GM21528 (cell line): ENCODE measurements at regions not wholly inside any gene's neighbourhood (a gene's known extent, or its start where the extent isn't known, plus 50 kb on each side); places are given as distances from the start of the nearest gene placed in this dataset.

Experiments
- ATAC-seq: cut with Tn5 transposase; IDR thresholded peaks from one replicate; pipeline ENCODE4 v1.9.1; 2021; ENCODE audit warnings: mild to moderate bottlenecking, moderate library complexity; ENCODE audit not compliant: unreplicated experiment, low FRiP score

- ATAC-seq, result no peak
These were observed 54.5 kb downstream of the CLDN34 start for GRCh38 chrX:10021461-10022272.

- ATAC-seq, result no peak
These were observed 55.0 kb downstream of the CLDN34 start for GRCh38 chrX:10022273-10022541.

GRCh38 chrX:10022580-10023245 lies 55.6 kb downstream of the CLDN34 start:
- ATAC-seq, result no peak

- ATAC-seq, result no peak
These were observed 56.7 kb downstream of the CLDN34 start for GRCh38 chrX:10023821-10024220.

- no peak for ATAC-seq
These were observed 58.8 kb downstream of the CLDN34 start for GRCh38 chrX:10025742-10026493.

- ATAC-seq, result no peak
These were observed 61.3 kb downstream of the CLDN34 start for GRCh38 chrX:10028283-10029104.

GRCh38 chrX:10030570-10030969 lies 63.4 kb downstream of the CLDN34 start:
- no peak for ATAC-seq

- ATAC-seq, result no peak
These were observed 64.6 kb downstream of the CLDN34 start for GRCh38 chrX:10031746-10032145.

- no peak for ATAC-seq
These were observed 65.0 kb downstream of the CLDN34 start for GRCh38 chrX:10032147-10032546.

- no peak for ATAC-seq
These were observed 66.3 kb downstream of the CLDN34 start for GRCh38 chrX:10033375-10034007.

GRCh38 chrX:10034740-10035260 lies 67.6 kb downstream of the CLDN34 start:
- ATAC-seq, result no peak

- ATAC-seq, result no peak
These were observed 71.4 kb downstream of the CLDN34 start for GRCh38 chrX:10038585-10038984.

GRCh38 chrX:10039821-10040793 lies 72.9 kb downstream of the CLDN34 start:
- no peak for ATAC-seq

- ATAC-seq, result no peak
These were observed 73.8 kb downstream of the CLDN34 start for GRCh38 chrX:10040961-10041360.

GRCh38 chrX:10041383-10041782 lies 74.2 kb downstream of the CLDN34 start:
- no peak for ATAC-seq

- ATAC-seq, result no peak
These were observed 74.9 kb downstream of the CLDN34 start for GRCh38 chrX:10042055-10042454.

- no peak for ATAC-seq
These were observed 76.2 kb downstream of the CLDN34 start for GRCh38 chrX:10043386-10043785.

- no peak for ATAC-seq
These were observed 76.9 kb downstream of the CLDN34 start for GRCh38 chrX:10044021-10044420.
